PFSK-1 (cell line): ENCODE measurements at regions not wholly inside any gene's neighbourhood (a gene's known extent, or its start where the extent isn't known, plus 50 kb on each side); places are given as distances from the start of the nearest gene placed in this dataset.

Source experiments
- FOXP2 ChIP-seq: optimal IDR thresholded peaks from 2 replicates; pipeline ENCODE3; 2011; ENCODE audit warnings: borderline replicate concordance, control low read depth, inconsistent platforms; ENCODE audit not compliant: insufficient read depth; ENCODE audit errors: extremely low read length, extremely low read depth
- POLR2AphosphoS5 ChIP-seq: IDR thresholded peaks from 2 replicates; pipeline ENCODE4 v1.6.1; 2012; ENCODE audit warnings: low read depth, mild to moderate bottlenecking, control low read depth, low read length, moderate library complexity
- TF ChIP-seq, protein P1 (sequence below), 2 experiments: IDR thresholded peaks; 2 replicates each; pipeline versions ENCODE4 v1.6.1 to v1.8.0; 2011 to 2012; ENCODE audit warnings: low read depth in 2 of 2, low read length in 2 of 2, control low read depth in 1 of 2, inconsistent platforms in 1 of 2, mild to moderate bottlenecking in 1 of 2, moderate library complexity in 1 of 2; ENCODE audit not compliant: insufficient read depth in 1 of 2

DNA sequence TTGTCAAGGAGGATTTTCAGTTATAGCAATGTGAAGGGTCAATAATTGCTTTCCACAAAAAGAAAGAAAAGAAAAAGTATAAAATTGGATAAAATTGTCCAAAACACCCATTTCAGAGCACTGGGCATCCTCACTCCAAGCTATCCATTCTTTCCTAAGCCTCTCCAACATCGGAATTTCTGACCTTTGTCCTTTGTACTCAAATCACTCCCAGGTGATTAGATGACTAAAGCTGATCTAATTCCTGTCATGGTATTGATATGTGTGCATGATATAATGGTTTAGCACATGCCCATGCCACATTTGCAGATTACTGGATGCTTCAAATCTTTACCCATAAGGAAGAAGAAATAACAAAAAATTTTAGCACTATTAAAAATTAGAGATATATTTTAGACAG lies 152.3 kb downstream of the CENPC start:
- TF ChIP-seq, protein P1, sequence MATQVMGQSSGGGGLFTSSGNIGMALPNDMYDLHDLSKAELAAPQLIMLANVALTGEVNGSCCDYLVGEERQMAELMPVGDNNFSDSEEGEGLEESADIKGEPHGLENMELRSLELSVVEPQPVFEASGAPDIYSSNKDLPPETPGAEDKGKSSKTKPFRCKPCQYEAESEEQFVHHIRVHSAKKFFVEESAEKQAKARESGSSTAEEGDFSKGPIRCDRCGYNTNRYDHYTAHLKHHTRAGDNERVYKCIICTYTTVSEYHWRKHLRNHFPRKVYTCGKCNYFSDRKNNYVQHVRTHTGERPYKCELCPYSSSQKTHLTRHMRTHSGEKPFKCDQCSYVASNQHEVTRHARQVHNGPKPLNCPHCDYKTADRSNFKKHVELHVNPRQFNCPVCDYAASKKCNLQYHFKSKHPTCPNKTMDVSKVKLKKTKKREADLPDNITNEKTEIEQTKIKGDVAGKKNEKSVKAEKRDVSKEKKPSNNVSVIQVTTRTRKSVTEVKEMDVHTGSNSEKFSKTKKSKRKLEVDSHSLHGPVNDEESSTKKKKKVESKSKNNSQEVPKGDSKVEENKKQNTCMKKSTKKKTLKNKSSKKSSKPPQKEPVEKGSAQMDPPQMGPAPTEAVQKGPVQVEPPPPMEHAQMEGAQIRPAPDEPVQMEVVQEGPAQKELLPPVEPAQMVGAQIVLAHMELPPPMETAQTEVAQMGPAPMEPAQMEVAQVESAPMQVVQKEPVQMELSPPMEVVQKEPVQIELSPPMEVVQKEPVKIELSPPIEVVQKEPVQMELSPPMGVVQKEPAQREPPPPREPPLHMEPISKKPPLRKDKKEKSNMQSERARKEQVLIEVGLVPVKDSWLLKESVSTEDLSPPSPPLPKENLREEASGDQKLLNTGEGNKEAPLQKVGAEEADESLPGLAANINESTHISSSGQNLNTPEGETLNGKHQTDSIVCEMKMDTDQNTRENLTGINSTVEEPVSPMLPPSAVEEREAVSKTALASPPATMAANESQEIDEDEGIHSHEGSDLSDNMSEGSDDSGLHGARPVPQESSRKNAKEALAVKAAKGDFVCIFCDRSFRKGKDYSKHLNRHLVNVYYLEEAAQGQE (IDR thresholded peaks at IDR 0.05; ENCODE audit: insufficient read depth in 1 of 2, low read depth in 2 of 2, low read length in 2 of 2), result no peak
- no peak for TF ChIP-seq POLR2AphosphoS5
- TF ChIP-seq FOXP2, result no peak
